GM11168 (cell line): ENCODE measurements at regions not wholly inside any gene's neighbourhood (a gene's known extent, or its start where the extent isn't known, plus 50 kb on each side); places are given as distances from the start of the nearest gene placed in this dataset.

Experiments used
- in situ Hi-C: fragments of 300-500 bp; cut with MboI; formaldehyde crosslinking; loops from one replicate; pipeline ENCODE4 v1.12.0; 2022; ENCODE audit warnings: low sequenced_read_pairs; ENCODE audit not compliant: unreplicated experiment

- in situ Hi-C loops: no loop called here
Observed at GRCh38 chr2:122423934-122424333, 668.5 kb downstream of the TSN start.

- in situ Hi-C loops: no loop called here
Observed at GRCh38 chr2:122433123-122433754, 677.8 kb downstream of the TSN start.

GRCh38 chr2:122445003-122445402 lies 689.6 kb downstream of the TSN start:
- in situ Hi-C loops: loop anchor here (10.0 kb wide), 1 partner anchor 470 kb away; no protein-coding TSS in a partner anchor

- in situ Hi-C loops: loop anchor here (10.0 kb wide), 1 partner anchor 472 kb away; no protein-coding TSS in a partner anchor
Observed at GRCh38 chr2:122446761-122447160, 691.3 kb downstream of the TSN start.

GRCh38 chr2:122447237-122447636 lies 691.8 kb downstream of the TSN start:
- in situ Hi-C loops: loop anchor here (10.0 kb wide), 1 partner anchor 472 kb away; no protein-coding TSS in a partner anchor

- in situ Hi-C loops: no loop called here
Observed at GRCh38 chr2:122451040-122451439, 695.6 kb downstream of the TSN start.

- in situ Hi-C loops: no loop called here
Observed at GRCh38 chr2:122451697-122452096, 696.2 kb downstream of the TSN start.

- in situ Hi-C loops: no loop called here
Observed at GRCh38 chr2:122469147-122469546, 713.7 kb downstream of the TSN start.

- in situ Hi-C loops: no loop called here
Observed at GRCh38 chr2:122471753-122472152, 716.3 kb downstream of the TSN start.

- in situ Hi-C loops: no loop called here
Observed at GRCh38 chr2:122478117-122478516, 722.7 kb downstream of the TSN start.

GRCh38 chr2:122478771-122479170 lies 723.3 kb downstream of the TSN start:
- in situ Hi-C loops: no loop called here

GRCh38 chr2:122480501-122481243 lies 725.2 kb downstream of the TSN start:
- in situ Hi-C loops: no loop called here

GRCh38 chr2:122481244-122481622 lies 725.8 kb downstream of the TSN start:
- in situ Hi-C loops: no loop called here

GRCh38 chr2:122481717-122482116 lies 726.3 kb downstream of the TSN start:
- in situ Hi-C loops: no loop called here

- in situ Hi-C loops: no loop called here
Observed at GRCh38 chr2:122486086-122486485, 730.6 kb downstream of the TSN start.

GRCh38 chr2:122486705-122487415 lies 731.4 kb downstream of the TSN start:
- in situ Hi-C loops: no loop called here

- in situ Hi-C loops: no loop called here
Observed at GRCh38 chr2:122491011-122491410, 735.6 kb downstream of the TSN start.

- in situ Hi-C loops: no loop called here
Observed at GRCh38 chr2:122500316-122501105, 745.1 kb downstream of the TSN start.

- in situ Hi-C loops: no loop called here
Observed at GRCh38 chr2:122506620-122507019, 751.2 kb downstream of the TSN start.

GRCh38 chr2:122507261-122507660 lies 751.8 kb downstream of the TSN start:
- in situ Hi-C loops: no loop called here
